Coronary artery (tissue), 2 donors: ENCODE measurements at regions not wholly inside any gene's neighbourhood (a gene's known extent, or its start where the extent isn't known, plus 50 kb on each side); places are given as distances from the start of the nearest gene placed in this dataset.

Experiments
- DNase-seq: peaks from one replicate; pipeline ENCODE4 v3.0.0-alpha.2; 2017; ENCODE audit warnings: low spot score
- H3K27ac ChIP-seq, 2 donors: fragments of 200-600 bp; sonication (generic); one replicate each; pipeline ENCODE4 v1.5.1; 2016 to 2019
- H3K4me3 ChIP-seq: fragments of 200-600 bp; sonication (generic); 2 replicates; pipeline ENCODE4 v1.5.1; 2016; ENCODE audit warnings: mild to moderate bottlenecking, moderate library complexity
- TF ChIP-seq, protein P1 (sequence below): fragments of 200-600 bp; sonication (generic); IDR thresholded peaks from one replicate; pipeline ENCODE4 v1.5.1; 2019; ENCODE audit warnings: antibody characterized with exemption

DNA sequence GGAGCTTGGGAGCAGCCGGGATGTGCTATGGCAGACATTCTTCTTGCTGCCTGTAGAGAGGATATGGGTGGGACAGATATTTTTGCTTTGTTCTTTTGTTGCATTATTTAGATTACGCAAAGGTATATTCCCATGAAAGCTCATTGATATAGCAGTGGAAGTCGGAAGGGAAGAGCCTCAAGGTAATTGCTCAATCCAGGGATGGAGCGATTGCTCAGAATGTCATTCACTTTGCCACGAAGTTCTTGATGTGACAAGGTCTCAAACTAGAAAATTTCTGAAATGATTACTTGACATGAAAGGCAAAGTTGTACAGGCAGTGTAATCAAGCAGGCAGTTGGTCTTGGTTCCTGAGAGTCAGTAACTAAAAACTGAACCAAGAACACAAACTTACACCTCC, 615.6 kb upstream of the CDH4 start:
- TF ChIP-seq, protein P1, sequence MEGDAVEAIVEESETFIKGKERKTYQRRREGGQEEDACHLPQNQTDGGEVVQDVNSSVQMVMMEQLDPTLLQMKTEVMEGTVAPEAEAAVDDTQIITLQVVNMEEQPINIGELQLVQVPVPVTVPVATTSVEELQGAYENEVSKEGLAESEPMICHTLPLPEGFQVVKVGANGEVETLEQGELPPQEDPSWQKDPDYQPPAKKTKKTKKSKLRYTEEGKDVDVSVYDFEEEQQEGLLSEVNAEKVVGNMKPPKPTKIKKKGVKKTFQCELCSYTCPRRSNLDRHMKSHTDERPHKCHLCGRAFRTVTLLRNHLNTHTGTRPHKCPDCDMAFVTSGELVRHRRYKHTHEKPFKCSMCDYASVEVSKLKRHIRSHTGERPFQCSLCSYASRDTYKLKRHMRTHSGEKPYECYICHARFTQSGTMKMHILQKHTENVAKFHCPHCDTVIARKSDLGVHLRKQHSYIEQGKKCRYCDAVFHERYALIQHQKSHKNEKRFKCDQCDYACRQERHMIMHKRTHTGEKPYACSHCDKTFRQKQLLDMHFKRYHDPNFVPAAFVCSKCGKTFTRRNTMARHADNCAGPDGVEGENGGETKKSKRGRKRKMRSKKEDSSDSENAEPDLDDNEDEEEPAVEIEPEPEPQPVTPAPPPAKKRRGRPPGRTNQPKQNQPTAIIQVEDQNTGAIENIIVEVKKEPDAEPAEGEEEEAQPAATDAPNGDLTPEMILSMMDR, result no peak
- DNase-seq, result no peak

GRCh38 chr20:60637801-60638200, 614.3 kb upstream of the CDH4 start:
- TF ChIP-seq, protein P1, result no peak
- H3K4me3 ChIP-seq, result no peak overlapping the region
- no peak overlapping the region for H3K27ac ChIP-seq
- DNase-seq, result no peak

More for the DNA sequence above, 615.6 kb upstream of the CDH4 start:
- H3K4me3 ChIP-seq, result no peak overlapping the region
- H3K27ac ChIP-seq, result no peak overlapping the region

DNA sequence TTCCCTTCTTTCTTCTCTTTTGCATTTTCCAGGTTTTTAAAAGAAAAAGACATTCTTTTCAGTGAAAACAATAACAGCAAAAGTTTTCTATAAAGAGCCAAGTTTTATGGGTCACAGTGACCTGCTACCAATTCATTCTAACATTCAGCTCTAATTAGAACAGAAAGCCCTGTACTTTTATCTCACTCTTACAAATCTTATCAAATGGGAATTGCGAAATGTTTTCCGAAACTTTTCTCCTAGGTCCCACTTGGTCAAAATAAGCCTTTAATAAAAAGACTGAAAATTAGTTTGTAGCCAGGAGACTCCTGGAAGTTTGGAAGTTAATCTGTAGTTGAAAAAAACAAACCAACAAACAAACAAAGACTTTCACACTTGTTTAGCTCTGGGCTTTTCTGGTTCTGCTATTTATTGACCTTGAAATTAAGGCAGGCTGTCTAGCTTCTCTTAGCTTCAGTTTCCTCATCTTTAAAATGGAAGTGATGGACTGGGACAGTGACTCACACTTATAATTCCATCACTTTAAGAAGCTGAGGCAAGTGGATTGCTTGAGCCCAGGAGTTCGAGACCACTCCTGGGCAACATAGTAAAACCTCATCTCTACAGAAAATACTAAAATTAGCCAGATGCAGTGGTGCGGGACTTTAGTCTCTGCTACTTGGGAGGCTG, 613.5 kb upstream of the CDH4 start:
- TF ChIP-seq, protein P1, result no peak
- no peak for DNase-seq
- Histone ChIP-seq H3K4me3 (no peak overlapping the region), H3K27ac (no peak overlapping the region)

DNA sequence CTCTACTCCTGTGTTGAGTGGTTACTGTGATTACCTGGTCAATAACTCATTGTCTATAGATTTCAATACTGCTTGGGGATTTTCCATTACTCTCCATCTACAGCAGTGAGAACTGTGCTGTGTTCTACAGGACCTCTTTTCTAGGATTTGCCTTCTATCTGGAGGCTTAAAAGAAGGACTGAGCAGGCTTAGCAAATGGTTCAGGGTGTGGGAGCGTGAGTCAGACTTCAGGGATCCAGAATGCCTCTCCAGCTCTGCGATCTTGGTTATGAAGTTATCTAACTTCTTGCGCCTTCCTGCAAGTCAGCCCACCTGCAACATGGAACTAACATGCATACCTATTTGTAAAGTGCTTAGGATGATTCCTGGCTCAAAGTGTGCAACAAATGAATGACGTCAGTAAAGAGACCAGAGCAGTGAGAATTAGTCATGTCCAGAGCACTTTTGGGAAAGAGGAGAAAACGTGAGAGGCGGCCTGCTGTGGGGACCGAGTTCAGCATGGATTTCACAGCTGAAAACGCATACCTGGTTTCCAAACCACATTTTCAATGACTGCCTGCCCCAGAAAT, 610.1 kb upstream of the CDH4 start:
- no peak for DNase-seq

DNA sequence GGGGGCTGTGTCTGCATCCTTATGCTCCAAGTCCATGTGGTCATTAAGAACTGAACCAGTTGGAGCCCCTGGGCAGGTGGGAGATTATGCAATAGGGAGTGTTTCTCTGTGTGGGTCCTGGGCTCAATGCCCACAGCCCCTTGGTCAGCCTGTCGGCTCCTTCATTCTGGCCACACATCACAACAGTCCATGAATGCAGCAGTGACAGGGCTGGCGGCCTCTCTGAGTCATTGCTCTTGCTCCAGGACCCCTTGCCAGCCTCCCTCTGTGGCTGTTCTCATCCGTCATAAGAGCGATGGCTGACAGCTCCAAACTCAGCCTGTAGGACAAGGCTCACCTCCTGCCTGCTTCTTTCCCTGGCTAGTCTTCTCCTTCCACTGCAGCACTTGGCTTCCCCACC, 609.5 kb upstream of the CDH4 start:
- no peak for DNase-seq
- no peak overlapping the region for H3K4me3 ChIP-seq
- TF ChIP-seq, protein P1, result no peak
- H3K27ac ChIP-seq, result no peak overlapping the region

More for the DNA sequence above, 610.1 kb upstream of the CDH4 start:
- TF ChIP-seq, protein P1, result no peak
- Histone ChIP-seq H3K27ac (no peak overlapping the region), H3K4me3 (no peak overlapping the region)

DNA sequence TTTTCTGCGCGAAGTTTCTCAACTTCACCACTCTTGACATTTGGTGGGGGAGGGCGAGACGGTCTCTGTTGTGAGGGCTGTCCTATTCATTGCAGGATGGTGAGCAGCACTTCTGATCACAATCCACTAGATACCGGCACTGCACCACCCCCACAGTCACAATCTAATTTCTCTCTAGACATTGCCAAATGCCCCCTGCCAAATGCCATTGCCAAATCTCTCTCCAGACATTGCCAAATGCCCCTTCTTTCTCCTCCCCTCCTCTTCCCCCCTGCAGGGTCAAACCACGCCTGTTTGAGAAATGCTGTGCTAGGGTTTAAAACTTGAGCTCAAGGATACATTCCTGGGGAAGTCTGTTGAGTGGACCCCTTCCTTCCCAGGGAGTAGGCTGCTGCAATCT, 603.5 kb upstream of the CDH4 start:
- Histone ChIP-seq H3K4me3 (no peak overlapping the region), H3K27ac (no peak overlapping the region)
- no peak for DNase-seq
- TF ChIP-seq, protein P1, result no peak

GRCh38 chr20:60649541-60649940, 602.5 kb upstream of the CDH4 start:
- TF ChIP-seq, protein P1, result no peak
- Histone ChIP-seq H3K27ac (no peak overlapping the region), H3K4me3 (no peak overlapping the region)
- DNase-seq, result no peak
